ENCODE measurements at regions not wholly inside any gene's neighbourhood (a gene's known extent, or its start where the extent isn't known, plus 50 kb on each side); places are given as distances from the start of the nearest gene placed in this dataset.

DNA sequence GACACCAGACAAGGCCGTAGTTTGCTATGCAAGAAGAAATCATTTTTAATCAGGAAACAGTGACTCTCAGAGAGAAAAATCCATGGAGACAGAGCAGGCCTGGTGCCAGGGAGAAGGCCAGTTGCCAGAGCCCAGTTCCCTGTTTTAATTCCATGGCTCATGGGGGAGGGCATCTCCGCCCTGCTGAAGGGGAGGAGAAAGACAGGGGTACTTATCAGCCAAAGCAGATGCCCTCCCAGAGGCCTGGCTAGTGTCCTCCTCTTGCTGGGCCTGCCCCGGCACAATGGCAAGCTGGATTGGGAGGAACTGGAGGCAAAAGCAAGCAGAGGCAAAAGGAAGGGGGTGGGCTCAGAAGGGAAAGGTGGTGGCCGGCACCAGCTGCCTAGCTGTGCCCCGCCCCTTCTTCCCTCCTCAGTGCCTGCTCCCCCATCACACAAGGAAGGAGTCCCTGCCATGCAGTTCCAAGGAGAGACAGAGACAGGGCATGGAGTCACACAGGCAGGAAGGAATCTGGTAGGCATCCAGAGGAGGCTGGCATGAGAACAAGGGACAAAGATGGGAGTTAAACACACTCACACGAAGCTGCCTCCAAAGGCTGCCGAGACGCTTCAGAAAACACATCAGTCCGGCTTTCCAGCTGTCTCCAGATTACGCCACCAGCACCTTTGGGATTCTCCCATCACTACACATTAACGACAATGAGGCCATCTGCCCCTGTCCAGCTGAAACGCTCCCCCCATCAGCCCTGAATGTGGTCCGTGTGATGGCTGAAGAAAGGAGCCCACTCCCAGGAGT is 591.8 kb downstream of the BUD13 start:
- no peak for TF ChIP-seq EP300 (conservative IDR thresholded peaks at IDR 0.05; ENCODE audit: poor library complexity, severe bottlenecking)
- no peak for TF ChIP-seq EZH2 (IDR thresholded peaks at IDR 0.05; ENCODE audit: borderline replicate concordance, insufficient read depth, low read length, poor library complexity, severe bottlenecking)
- TF ChIP-seq, protein P1, sequence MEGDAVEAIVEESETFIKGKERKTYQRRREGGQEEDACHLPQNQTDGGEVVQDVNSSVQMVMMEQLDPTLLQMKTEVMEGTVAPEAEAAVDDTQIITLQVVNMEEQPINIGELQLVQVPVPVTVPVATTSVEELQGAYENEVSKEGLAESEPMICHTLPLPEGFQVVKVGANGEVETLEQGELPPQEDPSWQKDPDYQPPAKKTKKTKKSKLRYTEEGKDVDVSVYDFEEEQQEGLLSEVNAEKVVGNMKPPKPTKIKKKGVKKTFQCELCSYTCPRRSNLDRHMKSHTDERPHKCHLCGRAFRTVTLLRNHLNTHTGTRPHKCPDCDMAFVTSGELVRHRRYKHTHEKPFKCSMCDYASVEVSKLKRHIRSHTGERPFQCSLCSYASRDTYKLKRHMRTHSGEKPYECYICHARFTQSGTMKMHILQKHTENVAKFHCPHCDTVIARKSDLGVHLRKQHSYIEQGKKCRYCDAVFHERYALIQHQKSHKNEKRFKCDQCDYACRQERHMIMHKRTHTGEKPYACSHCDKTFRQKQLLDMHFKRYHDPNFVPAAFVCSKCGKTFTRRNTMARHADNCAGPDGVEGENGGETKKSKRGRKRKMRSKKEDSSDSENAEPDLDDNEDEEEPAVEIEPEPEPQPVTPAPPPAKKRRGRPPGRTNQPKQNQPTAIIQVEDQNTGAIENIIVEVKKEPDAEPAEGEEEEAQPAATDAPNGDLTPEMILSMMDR (IDR thresholded peaks at IDR 0.05; ENCODE audit: poor library complexity, severe bottlenecking), result no peak
- TF ChIP-seq SMC3 (conservative IDR thresholded peaks at IDR 0.05; ENCODE audit: poor library complexity), result no peak
- TF ChIP-seq, protein P2, sequence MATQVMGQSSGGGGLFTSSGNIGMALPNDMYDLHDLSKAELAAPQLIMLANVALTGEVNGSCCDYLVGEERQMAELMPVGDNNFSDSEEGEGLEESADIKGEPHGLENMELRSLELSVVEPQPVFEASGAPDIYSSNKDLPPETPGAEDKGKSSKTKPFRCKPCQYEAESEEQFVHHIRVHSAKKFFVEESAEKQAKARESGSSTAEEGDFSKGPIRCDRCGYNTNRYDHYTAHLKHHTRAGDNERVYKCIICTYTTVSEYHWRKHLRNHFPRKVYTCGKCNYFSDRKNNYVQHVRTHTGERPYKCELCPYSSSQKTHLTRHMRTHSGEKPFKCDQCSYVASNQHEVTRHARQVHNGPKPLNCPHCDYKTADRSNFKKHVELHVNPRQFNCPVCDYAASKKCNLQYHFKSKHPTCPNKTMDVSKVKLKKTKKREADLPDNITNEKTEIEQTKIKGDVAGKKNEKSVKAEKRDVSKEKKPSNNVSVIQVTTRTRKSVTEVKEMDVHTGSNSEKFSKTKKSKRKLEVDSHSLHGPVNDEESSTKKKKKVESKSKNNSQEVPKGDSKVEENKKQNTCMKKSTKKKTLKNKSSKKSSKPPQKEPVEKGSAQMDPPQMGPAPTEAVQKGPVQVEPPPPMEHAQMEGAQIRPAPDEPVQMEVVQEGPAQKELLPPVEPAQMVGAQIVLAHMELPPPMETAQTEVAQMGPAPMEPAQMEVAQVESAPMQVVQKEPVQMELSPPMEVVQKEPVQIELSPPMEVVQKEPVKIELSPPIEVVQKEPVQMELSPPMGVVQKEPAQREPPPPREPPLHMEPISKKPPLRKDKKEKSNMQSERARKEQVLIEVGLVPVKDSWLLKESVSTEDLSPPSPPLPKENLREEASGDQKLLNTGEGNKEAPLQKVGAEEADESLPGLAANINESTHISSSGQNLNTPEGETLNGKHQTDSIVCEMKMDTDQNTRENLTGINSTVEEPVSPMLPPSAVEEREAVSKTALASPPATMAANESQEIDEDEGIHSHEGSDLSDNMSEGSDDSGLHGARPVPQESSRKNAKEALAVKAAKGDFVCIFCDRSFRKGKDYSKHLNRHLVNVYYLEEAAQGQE (IDR thresholded peaks at IDR 0.05; ENCODE audit: borderline replicate concordance), result no peak
- TF ChIP-seq MXI1 (conservative IDR thresholded peaks at IDR 0.05; ENCODE audit: poor library complexity, severe bottlenecking), result no peak
- TF ChIP-seq POLR2AphosphoS5 (IDR thresholded peaks at IDR 0.05), result no peak
- no peak for TF ChIP-seq RAD21 (conservative IDR thresholded peaks at IDR 0.05)
- TF ChIP-seq TAF1 (IDR thresholded peaks at IDR 0.05; ENCODE audit: low read depth), result no peak

All from neural cell (in vitro differentiated cells).